Epidermal melanocyte (primary cell): ENCODE measurements at regions not wholly inside any gene's neighbourhood (a gene's known extent, or its start where the extent isn't known, plus 50 kb on each side); places are given as distances from the start of the nearest gene placed in this dataset.
"Not testable (repeated sequence)": the region's sequence is repeated elsewhere in the genome, so short reads cannot be mapped to it uniquely, and the experiment has no call there.

Source experiments
- DNase-seq: peaks from one replicate; pipeline ENCODE4 v3.0.0; 2011; ENCODE audit warnings: low spot score; ENCODE audit not compliant: insufficient read length

- DNase-seq: peak; percentile 82
These were observed 104.9 kb upstream of the TMPRSS2 start for GRCh38 chr21:41612674-41613532.

- no peak for DNase-seq
These were observed 104.1 kb upstream of the TMPRSS2 start for GRCh38 chr21:41611966-41612606.

GRCh38 chr21:41611441-41611840 is 103.5 kb upstream of the TMPRSS2 start:
- DNase-seq: no peak

- not testable (repeated sequence) for DNase-seq
These were observed 102.8 kb upstream of the TMPRSS2 start for GRCh38 chr21:41610840-41611115.

GRCh38 chr21:41610042-41610839 is 102.3 kb upstream of the TMPRSS2 start:
- no peak for DNase-seq

GRCh38 chr21:41606706-41607105 is 98.7 kb upstream of the TMPRSS2 start:
- no peak for DNase-seq

- DNase-seq: no peak
These were observed 98.0 kb upstream of the TMPRSS2 start for GRCh38 chr21:41605934-41606285.

GRCh38 chr21:41605178-41605933 is 97.4 kb upstream of the TMPRSS2 start:
- no peak for DNase-seq

- DNase-seq: no peak
These were observed 96.7 kb upstream of the TMPRSS2 start for GRCh38 chr21:41604583-41605041.

- no peak for DNase-seq
These were observed 95.5 kb upstream of the TMPRSS2 start for GRCh38 chr21:41603476-41603875.

GRCh38 chr21:41602531-41602930 is 94.6 kb upstream of the TMPRSS2 start:
- no peak for DNase-seq

- no peak for DNase-seq
These were observed 93.8 kb upstream of the TMPRSS2 start for GRCh38 chr21:41601573-41602368.

GRCh38 chr21:41600961-41601572 is 93.1 kb upstream of the TMPRSS2 start:
- DNase-seq: no peak

GRCh38 chr21:41600556-41600955 is 92.6 kb upstream of the TMPRSS2 start:
- DNase-seq: no peak

- no peak for DNase-seq
These were observed 92.2 kb upstream of the TMPRSS2 start for GRCh38 chr21:41600116-41600515.

GRCh38 chr21:41598561-41599431 is 90.8 kb upstream of the TMPRSS2 start:
- no peak for DNase-seq

- no peak for DNase-seq
These were observed 89.9 kb upstream of the TMPRSS2 start for GRCh38 chr21:41597811-41598231.

GRCh38 chr21:41597227-41597626 is 89.3 kb upstream of the TMPRSS2 start:
- no peak for DNase-seq

- no peak for DNase-seq
These were observed 88.4 kb upstream of the TMPRSS2 start for GRCh38 chr21:41596241-41596925.
